PC-9 (cell line): ENCODE measurements at regions not wholly inside any gene's neighbourhood (a gene's known extent, or its start where the extent isn't known, plus 50 kb on each side); places are given as distances from the start of the nearest gene placed in this dataset.

Source experiments
- CTCF ChIP-seq: fragments of 200-600 bp; sonication (generic); conservative IDR thresholded peaks from 2 replicates; pipeline ENCODE4 v1.6.1; 2017; ENCODE audit warnings: mixed run types, antibody characterized with exemption, mild to moderate bottlenecking, moderate library complexity
- EZH2 ChIP-seq: fragments of 200-600 bp; sonication (generic); IDR thresholded peaks from 2 replicates; pipeline ENCODE4 v1.8.0; 2017; ENCODE audit warnings: antibody characterized with exemption, low read depth

GRCh38 chr2:200216310-200216709, 90.2 kb upstream of the SPATS2L start:
- TF ChIP-seq CTCF (no peak), EZH2 (no peak)
